H1 (cell line): ENCODE measurements at regions not wholly inside any gene's neighbourhood (a gene's known extent, or its start where the extent isn't known, plus 50 kb on each side); places are given as distances from the start of the nearest gene placed in this dataset.

Experiments used
- BACH1 ChIP-seq: IDR thresholded peaks from 2 replicates; pipeline ENCODE4 v1.6.1; 2012; ENCODE audit warnings: low read length, improper control_type of control experiment
- POU5F1 ChIP-seq: IDR thresholded peaks from 2 replicates; pipeline ENCODE4 v1.6.1; 2011; ENCODE audit warnings: low read depth, mild to moderate bottlenecking, low read length, moderate library complexity
- SP1 ChIP-seq: IDR thresholded peaks from 2 replicates; pipeline ENCODE4 v1.6.1; 2011; ENCODE audit warnings: low read depth, low read length
- SRF ChIP-seq: IDR thresholded peaks from 2 replicates; pipeline ENCODE4 v1.6.1; 2011; ENCODE audit warnings: mild to moderate bottlenecking, low read depth, low read length, moderate library complexity
- TAF7 ChIP-seq: optimal IDR thresholded peaks from 2 replicates; pipeline ENCODE3; 2011; ENCODE audit warnings: low read depth, mild to moderate bottlenecking, inconsistent platforms, low read length, moderate library complexity, borderline replicate concordance
- TF ChIP-seq, protein P1 (sequence below): fragments of 300-600 bp; sonication (generic); IDR thresholded peaks from 2 replicates; pipeline ENCODE4 v1.7.1; 2012; ENCODE audit warnings: low read length, moderate library complexity, mild to moderate bottlenecking, inconsistent platforms; ENCODE audit not compliant: insufficient replicate concordance

DNA sequence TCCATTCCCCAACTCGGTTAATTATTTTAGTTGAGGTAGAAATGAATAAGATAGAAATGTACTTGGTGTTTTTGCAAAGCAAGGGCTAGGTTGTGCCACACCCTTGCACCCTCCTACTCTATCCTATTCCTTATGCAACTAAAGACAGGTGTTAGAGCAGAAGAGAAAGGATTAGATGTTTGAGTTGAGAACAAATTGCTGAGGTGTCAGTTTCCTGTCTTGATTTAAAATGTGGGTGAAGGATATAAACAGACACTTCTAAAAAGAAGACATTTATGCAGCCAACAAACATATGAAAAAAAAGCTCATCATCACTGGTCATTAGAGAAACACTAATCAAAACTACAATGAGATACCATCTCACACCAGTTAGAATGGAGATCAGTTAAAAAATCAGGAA lies 1256.2 kb downstream of the CNTNAP5 start (continued):
- TF ChIP-seq, protein P1, sequence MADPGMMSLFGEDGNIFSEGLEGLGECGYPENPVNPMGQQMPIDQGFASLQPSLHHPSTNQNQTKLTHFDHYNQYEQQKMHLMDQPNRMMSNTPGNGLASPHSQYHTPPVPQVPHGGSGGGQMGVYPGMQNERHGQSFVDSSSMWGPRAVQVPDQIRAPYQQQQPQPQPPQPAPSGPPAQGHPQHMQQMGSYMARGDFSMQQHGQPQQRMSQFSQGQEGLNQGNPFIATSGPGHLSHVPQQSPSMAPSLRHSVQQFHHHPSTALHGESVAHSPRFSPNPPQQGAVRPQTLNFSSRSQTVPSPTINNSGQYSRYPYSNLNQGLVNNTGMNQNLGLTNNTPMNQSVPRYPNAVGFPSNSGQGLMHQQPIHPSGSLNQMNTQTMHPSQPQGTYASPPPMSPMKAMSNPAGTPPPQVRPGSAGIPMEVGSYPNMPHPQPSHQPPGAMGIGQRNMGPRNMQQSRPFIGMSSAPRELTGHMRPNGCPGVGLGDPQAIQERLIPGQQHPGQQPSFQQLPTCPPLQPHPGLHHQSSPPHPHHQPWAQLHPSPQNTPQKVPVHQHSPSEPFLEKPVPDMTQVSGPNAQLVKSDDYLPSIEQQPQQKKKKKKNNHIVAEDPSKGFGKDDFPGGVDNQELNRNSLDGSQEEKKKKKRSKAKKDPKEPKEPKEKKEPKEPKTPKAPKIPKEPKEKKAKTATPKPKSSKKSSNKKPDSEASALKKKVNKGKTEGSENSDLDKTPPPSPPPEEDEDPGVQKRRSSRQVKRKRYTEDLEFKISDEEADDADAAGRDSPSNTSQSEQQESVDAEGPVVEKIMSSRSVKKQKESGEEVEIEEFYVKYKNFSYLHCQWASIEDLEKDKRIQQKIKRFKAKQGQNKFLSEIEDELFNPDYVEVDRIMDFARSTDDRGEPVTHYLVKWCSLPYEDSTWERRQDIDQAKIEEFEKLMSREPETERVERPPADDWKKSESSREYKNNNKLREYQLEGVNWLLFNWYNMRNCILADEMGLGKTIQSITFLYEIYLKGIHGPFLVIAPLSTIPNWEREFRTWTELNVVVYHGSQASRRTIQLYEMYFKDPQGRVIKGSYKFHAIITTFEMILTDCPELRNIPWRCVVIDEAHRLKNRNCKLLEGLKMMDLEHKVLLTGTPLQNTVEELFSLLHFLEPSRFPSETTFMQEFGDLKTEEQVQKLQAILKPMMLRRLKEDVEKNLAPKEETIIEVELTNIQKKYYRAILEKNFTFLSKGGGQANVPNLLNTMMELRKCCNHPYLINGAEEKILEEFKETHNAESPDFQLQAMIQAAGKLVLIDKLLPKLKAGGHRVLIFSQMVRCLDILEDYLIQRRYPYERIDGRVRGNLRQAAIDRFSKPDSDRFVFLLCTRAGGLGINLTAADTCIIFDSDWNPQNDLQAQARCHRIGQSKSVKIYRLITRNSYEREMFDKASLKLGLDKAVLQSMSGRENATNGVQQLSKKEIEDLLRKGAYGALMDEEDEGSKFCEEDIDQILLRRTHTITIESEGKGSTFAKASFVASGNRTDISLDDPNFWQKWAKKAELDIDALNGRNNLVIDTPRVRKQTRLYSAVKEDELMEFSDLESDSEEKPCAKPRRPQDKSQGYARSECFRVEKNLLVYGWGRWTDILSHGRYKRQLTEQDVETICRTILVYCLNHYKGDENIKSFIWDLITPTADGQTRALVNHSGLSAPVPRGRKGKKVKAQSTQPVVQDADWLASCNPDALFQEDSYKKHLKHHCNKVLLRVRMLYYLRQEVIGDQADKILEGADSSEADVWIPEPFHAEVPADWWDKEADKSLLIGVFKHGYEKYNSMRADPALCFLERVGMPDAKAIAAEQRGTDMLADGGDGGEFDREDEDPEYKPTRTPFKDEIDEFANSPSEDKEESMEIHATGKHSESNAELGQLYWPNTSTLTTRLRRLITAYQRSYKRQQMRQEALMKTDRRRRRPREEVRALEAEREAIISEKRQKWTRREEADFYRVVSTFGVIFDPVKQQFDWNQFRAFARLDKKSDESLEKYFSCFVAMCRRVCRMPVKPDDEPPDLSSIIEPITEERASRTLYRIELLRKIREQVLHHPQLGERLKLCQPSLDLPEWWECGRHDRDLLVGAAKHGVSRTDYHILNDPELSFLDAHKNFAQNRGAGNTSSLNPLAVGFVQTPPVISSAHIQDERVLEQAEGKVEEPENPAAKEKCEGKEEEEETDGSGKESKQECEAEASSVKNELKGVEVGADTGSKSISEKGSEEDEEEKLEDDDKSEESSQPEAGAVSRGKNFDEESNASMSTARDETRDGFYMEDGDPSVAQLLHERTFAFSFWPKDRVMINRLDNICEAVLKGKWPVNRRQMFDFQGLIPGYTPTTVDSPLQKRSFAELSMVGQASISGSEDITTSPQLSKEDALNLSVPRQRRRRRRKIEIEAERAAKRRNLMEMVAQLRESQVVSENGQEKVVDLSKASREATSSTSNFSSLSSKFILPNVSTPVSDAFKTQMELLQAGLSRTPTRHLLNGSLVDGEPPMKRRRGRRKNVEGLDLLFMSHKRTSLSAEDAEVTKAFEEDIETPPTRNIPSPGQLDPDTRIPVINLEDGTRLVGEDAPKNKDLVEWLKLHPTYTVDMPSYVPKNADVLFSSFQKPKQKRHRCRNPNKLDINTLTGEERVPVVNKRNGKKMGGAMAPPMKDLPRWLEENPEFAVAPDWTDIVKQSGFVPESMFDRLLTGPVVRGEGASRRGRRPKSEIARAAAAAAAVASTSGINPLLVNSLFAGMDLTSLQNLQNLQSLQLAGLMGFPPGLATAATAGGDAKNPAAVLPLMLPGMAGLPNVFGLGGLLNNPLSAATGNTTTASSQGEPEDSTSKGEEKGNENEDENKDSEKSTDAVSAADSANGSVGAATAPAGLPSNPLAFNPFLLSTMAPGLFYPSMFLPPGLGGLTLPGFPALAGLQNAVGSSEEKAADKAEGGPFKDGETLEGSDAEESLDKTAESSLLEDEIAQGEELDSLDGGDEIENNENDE: no peak
- no peak for TF ChIP-seq POU5F1
- TF ChIP-seq TAF7: no peak
- TF ChIP-seq SP1: no peak
- TF ChIP-seq BACH1: no peak
- TF ChIP-seq SRF: no peak
